GM12878 (cell line): ENCODE measurements at regions not wholly inside any gene's neighbourhood (a gene's known extent, or its start where the extent isn't known, plus 50 kb on each side); places are given as distances from the start of the nearest gene placed in this dataset.

Source experiments
- ATAC-seq: fragments of 200-7000 bp; cut with Tn5 transposase; 3 replicates; pipeline ENCODE4 v1.9.1; 2020; ENCODE audit warnings: mild to moderate bottlenecking, moderate library complexity
- BruUV-seq: library from RNA; stranded (reverse); fragments of 400-500 nt; replicated peaks from 2 replicates; lab custom pipeline; 2021; lab: Mats Ljungman, UMichigan
- CTCF ChIA-PET: fragments of 300-600 bp; sonication (Branson Sonifier 250); formaldehyde crosslinking; extraction: SDS; loops from one replicate; lab custom pipeline; 2021; ENCODE audit warnings: inconsistent platforms; lab: Yijun Ruan, JAX
- POLR2A ChIA-PET: fragments of 350-600 bp; formaldehyde crosslinking; extraction: SDS; loops from one replicate; lab custom pipeline; 2021; ENCODE audit warnings: inconsistent platforms; lab: Charles Lee
- RAD21 ChIA-PET: fragments of 300-600 bp; sonication (Branson Sonifier 250); formaldehyde crosslinking; loops from one replicate; lab custom pipeline; 2023; ENCODE audit warnings: antibody characterized with exemption; ENCODE audit not compliant: unreplicated experiment; lab: Charles Lee
- SMC1A ChIA-PET: fragments of 300-600 bp; sonication (Branson Sonifier 250); formaldehyde crosslinking; loops from one replicate; lab custom pipeline; 2023; ENCODE audit not compliant: unreplicated experiment, uncharacterized antibody; lab: Charles Lee
- DNase-seq: peaks from one replicate; pipeline ENCODE4 v3.0.0-alpha.2; 2011; ENCODE audit warnings: low read depth, low spot score
- FAIRE-seq: peaks from 3 replicates; lab custom pipeline; 2011; peaks lifted over from hg19 to GRCh38; lab: Jason Lieb, UNC
- H2AFZ ChIP-seq: 2 replicates; pipeline ENCODE4 v1.6.0; 2011; ENCODE audit warnings: low read depth, low read length, control low read depth; ENCODE audit not compliant: control insufficient read depth
- H3K27ac ChIP-seq: 2 replicates; pipeline ENCODE4 v1.5.1; 2011; ENCODE audit warnings: control low read depth; ENCODE audit not compliant: control insufficient read depth, insufficient read depth
- H3K27me3 ChIP-seq, 2 experiments: replicated peaks in 1 of 2; 2 replicates each; pipeline versions ENCODE4 v1.6.0 to v1.6.1; 2011; ENCODE audit warnings: low read length in 1 of 2; ENCODE audit not compliant: control insufficient read depth in 2 of 2, insufficient read depth in 2 of 2
- H3K36me3 ChIP-seq, 2 experiments: 2 replicates each; pipeline ENCODE4 v1.5.1; 2011; ENCODE audit warnings: low read length in 1 of 2; ENCODE audit not compliant: control insufficient read depth in 2 of 2, insufficient read depth in 2 of 2
- H3K4me1 ChIP-seq: 2 replicates; pipeline ENCODE4 v1.6.1; 2011; ENCODE audit warnings: mild to moderate bottlenecking, low read length, moderate library complexity, mixed read lengths; ENCODE audit not compliant: control insufficient read depth, insufficient read depth
- H3K4me2 ChIP-seq: 2 replicates; pipeline ENCODE4 v1.6.0; 2011; ENCODE audit warnings: control low read depth; ENCODE audit not compliant: control insufficient read depth, insufficient read depth
- H3K4me3 ChIP-seq: fragments of 200-600 bp; sonication (generic); 2 replicates; pipeline ENCODE4 v1.5.1; 2016
- H3K79me2 ChIP-seq: 2 replicates; pipeline ENCODE4 v1.6.0; 2011; ENCODE audit warnings: low read length; ENCODE audit not compliant: control insufficient read depth, insufficient read depth
- H3K9ac ChIP-seq: 2 replicates; pipeline ENCODE4 v1.8.0; 2011; ENCODE audit warnings: low read length, control low read depth, mixed read lengths; ENCODE audit not compliant: control insufficient read depth, insufficient read depth
- H3K9me3 ChIP-seq: replicated peaks from 3 replicates; pipeline ENCODE4 v1.5.1; 2011; ENCODE audit warnings: mild to moderate bottlenecking, low read length; ENCODE audit not compliant: control insufficient read depth, insufficient read depth
- H4K20me1 ChIP-seq: 2 replicates; pipeline ENCODE4 v1.6.0; 2011; ENCODE audit not compliant: control insufficient read depth, insufficient read depth
- ASH2L ChIP-seq: fragments of 300-600, 200-600 bp; sonication (generic); IDR thresholded peaks from 2 replicates; pipeline ENCODE4 v1.6.1; 2017; ENCODE audit warnings: low read depth, mild to moderate bottlenecking, borderline replicate concordance
- ATF2 ChIP-seq: IDR thresholded peaks from 2 replicates; pipeline ENCODE4 v1.6.1; 2012; ENCODE audit warnings: low read length, inconsistent platforms
- ATF7 ChIP-seq: fragments of 450-650 bp; IDR thresholded peaks from 2 replicates; pipeline ENCODE4 v1.6.1; 2016; ENCODE audit warnings: low read depth, mild to moderate bottlenecking
- E4F1 ChIP-seq: fragments of 450-650 bp; IDR thresholded peaks from 2 replicates; pipeline ENCODE4 v1.6.1; 2018; ENCODE audit warnings: borderline replicate concordance, mild to moderate bottlenecking; ENCODE audit not compliant: partially characterized antibody
- ELK1 ChIP-seq: IDR thresholded peaks from 2 replicates; pipeline ENCODE4 v1.6.1; 2012; ENCODE audit warnings: low read depth, low read length, improper control_type of control experiment
- GATAD2B ChIP-seq: fragments of 450-650 bp; conservative IDR thresholded peaks from 2 replicates; pipeline ENCODE4 v1.6.1; 2017; ENCODE audit warnings: low read depth, mild to moderate bottlenecking, moderate library complexity
- IKZF1 ChIP-seq: fragments of 450-650 bp; conservative IDR thresholded peaks from 2 replicates; pipeline ENCODE4 v1.6.1; 2017; ENCODE audit warnings: antibody characterized with exemption, mild to moderate bottlenecking
- JUNB ChIP-seq: IDR thresholded peaks from 2 replicates; pipeline ENCODE4 v1.6.1; 2016; ENCODE audit warnings: antibody characterized with exemption, mild to moderate bottlenecking
- KLF5 ChIP-seq: fragments of 450-650 bp; IDR thresholded peaks from 2 replicates; pipeline ENCODE4 v1.6.1; 2014; ENCODE audit warnings: mild to moderate bottlenecking; ENCODE audit not compliant: partially characterized antibody
- POLR2AphosphoS5 ChIP-seq: IDR thresholded peaks from 2 replicates; pipeline ENCODE4 v1.6.1; 2011; ENCODE audit warnings: mild to moderate bottlenecking, low read length, inconsistent platforms
- RAD51 ChIP-seq: fragments of 450-650 bp; IDR thresholded peaks from 2 replicates; pipeline ENCODE4 v1.6.1; 2016; ENCODE audit warnings: moderate library complexity, mild to moderate bottlenecking, inconsistent platforms
- SREBF1 ChIP-seq: IDR thresholded peaks from 2 replicates; pipeline ENCODE4 v1.6.1; 2012; ENCODE audit warnings: mild to moderate bottlenecking, low read length
- SREBF2 ChIP-seq: IDR thresholded peaks from 2 replicates; pipeline ENCODE4 v1.6.1; 2012; ENCODE audit warnings: mild to moderate bottlenecking, low read length
- ZNF274 ChIP-seq: IDR thresholded peaks from one replicate; pipeline ENCODE4 v1.8.0; 2011; ENCODE audit not compliant: insufficient read length, insufficient read depth
- ZNF384 ChIP-seq: IDR thresholded peaks from 2 replicates; pipeline ENCODE4 v1.6.1; 2012; ENCODE audit warnings: low read depth, mild to moderate bottlenecking, low read length, improper control_type of control experiment, borderline replicate concordance
- ZNF592 ChIP-seq: fragments of 450-650 bp; IDR thresholded peaks from 2 replicates; pipeline ENCODE4 v1.6.1; 2017; ENCODE audit warnings: mild to moderate bottlenecking, moderate library complexity
- WGBS: methylation state at CpG from one replicate; pipeline ENCODE4 v1.1.6; 2016; ENCODE audit warnings: low lambda C conversion rate; ENCODE audit not compliant: insufficient replicate concordance, insufficient coverage; ENCODE audit errors: missing lambda C conversion rate; 5-methylcytosine and 5-hydroxymethylcytosine counted together
- in situ Hi-C: fragments of 300-500 bp; cut with MboI; formaldehyde crosslinking; loops from 9 replicates; pipeline ENCODE4 v1.14.3; 2018; ENCODE audit warnings: mixed read lengths
- intact Hi-C: fragments of 100-400 bp; cut with micrococcal nuclease; formaldehyde crosslinking; loops from one replicate; pipeline ENCODE4 v1.14.2; 2022; ENCODE audit not compliant: unreplicated experiment

- ChIA-PET SMC1A (no interaction called here), RAD21 (no interaction called here), CTCF (no interaction called here), POLR2A (no interaction called here)
- Histone ChIP-seq H3K4me3 (no peak overlapping the region), H3K27ac (no peak overlapping the region), H3K4me2 (no peak overlapping the region), H3K9ac (no peak overlapping the region), H3K36me3 (no peaks in the 10 kb centered on the region), H4K20me1 (no peaks in the 10 kb centered on the region), H3K79me2 (no peaks in the 10 kb centered on the region), H3K4me1 (no peaks in the 10 kb centered on the region), H3K27me3 (no peaks in the 10 kb centered on the region), H3K9me3 (no peaks in the 10 kb centered on the region), H2AFZ (no peak overlapping the region)
- DNase-seq, result no peak
- no peak for ATAC-seq
- WGBS, result 24% methylated on average over 4 of the region's 4 CpGs
- in situ Hi-C loops, result no loop called here
- no peak for FAIRE-seq
- no TSS peak for BruUV-seq
- intact Hi-C loops, result no loop called here
- TF ChIP-seq RAD51 (no peak), SREBF2 (no peak), ELK1 (no peak), ASH2L (no peak), SREBF1 (no peak), ZNF592 (no peak), ZNF384 (no peak), GATAD2B (no peak), IKZF1 (no peak), ATF2 (no peak), KLF5 (no peak), POLR2AphosphoS5 (no peak), E4F1 (no peak), ATF7 (no peak), ZNF274 (no peak), JUNB (no peak)
Observed at GRCh38 chr7:68507668-68508067, 1090.6 kb upstream of the AUTS2 start.
